DMS53 (cell line): ENCODE measurements at regions not wholly inside any gene's neighbourhood (a gene's known extent, or its start where the extent isn't known, plus 50 kb on each side); places are given as distances from the start of the nearest gene placed in this dataset.

ENCODE experiments used
- DNase-seq: peaks from one replicate; lab custom pipeline; 2025; lab: John Stamatoyannopoulos, UW

- no peak for DNase-seq
These were observed 55.0 kb downstream of the SOX4 start for GRCh38 chr6:21648475-21649050.

DNA sequence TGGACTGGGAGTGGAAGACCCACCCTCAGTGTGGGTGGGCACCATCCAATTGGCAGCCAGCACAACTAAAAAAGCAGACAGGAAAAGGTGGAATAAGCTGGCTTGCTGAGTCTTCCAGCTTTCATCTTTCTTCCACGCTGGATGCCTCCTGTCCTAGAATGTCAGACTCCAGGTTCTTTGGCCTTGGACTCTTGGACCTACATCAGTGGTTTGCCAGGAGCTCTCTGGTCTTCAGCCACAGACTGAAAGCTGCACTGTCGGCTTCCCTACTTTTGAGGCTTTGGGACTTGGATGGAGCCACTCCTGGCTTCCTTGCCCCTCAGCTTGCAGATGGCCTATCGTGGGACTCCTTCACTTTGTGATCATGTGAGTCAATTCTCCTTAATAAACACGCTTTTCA lies 59.8 kb downstream of the SOX4 start:
- DNase-seq, result no peak

- no peak for DNase-seq
These were observed 60.4 kb downstream of the SOX4 start for GRCh38 chr6:21653905-21654304.

GRCh38 chr6:21654361-21654760 lies 60.8 kb downstream of the SOX4 start:
- DNase-seq, result no peak

- no peak for DNase-seq
These were observed 70.4 kb downstream of the SOX4 start for GRCh38 chr6:21663966-21664313.

GRCh38 chr6:21664314-21665109 lies 71.0 kb downstream of the SOX4 start:
- DNase-seq, result peak; percentile 71

DNA sequence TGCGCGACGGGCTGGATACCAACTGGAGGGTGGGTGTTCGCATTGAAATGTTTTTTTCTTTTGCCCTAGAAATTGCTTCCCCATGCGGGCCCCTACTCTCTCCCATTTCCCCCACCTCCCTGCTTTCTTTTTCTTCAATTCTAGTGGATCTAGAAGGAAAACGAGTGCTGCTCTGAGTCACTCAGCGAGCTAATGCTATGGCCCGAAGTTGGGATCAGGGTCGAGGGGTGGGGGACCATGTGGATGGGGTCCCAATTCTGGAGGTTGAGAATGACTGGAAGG lies 71.5 kb downstream of the SOX4 start:
- DNase-seq, result no peak

DNA sequence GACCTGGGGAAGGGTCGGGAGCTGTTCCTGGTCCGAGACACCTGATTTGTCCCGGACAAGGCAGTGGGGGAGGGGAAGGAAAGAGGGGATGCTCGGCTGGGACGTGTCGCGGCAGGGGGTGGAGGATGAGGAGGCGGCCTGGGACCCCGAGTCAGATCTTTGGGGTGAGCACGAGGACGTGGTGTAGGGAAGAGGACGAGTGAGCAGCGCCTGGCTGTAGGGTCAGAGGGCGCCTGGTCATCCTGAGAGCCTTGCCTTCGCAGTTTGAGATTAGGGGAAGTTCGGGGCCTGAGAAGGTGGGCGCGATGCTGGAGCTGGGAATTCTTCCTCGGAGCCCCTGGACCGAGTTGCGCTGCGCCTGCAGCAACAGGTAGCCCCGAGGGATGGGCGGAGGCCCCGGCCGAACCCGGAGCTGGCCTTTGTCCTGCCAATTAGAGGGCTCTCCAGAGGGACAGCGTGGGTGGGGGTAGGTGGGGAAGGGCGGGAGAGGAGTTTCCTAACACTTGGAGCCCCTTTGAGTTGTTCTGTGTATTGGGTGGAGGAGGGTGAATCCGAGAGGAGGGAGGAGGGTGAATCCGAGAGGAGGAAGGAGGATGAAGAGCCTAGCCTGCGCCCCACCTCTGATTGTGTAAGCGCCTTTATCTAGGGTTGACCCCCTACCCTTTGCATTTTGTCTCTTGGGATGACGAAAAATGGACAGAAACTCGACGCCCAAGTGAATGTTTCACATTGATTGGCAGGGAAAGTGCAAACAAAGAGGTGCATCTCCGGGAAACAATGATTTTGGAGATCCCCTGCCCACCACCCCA lies 72.0 kb downstream of the SOX4 start:
- peak; percentile 48 for DNase-seq

DNA sequence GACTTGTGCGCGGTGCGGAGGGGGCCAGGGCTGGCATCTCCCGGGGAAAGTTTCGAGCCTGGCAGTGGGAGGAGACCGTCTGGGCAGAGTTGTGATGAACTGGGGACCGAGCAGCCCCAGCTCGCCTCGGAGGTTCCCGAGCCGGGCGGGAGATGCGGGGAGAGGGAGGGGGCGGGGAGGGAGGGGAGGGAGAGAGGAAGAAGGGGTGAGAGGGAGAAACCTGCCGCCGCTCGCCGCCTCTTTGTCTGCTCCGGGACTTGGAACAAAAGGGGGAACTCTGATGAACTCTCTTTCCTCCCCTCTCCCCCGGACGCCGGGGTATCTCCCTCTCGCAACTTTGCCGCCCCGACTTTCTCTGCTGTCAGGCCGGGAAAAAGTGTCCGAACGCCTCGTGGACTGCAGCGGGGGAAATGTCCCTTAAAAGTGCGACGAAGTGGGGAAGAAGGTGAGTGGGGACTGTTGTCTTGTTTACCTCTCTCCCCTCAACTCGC lies 72.7 kb downstream of the SOX4 start:
- DNase-seq, result peak; percentile 46

- DNase-seq, result no peak
These were observed 73.5 kb downstream of the SOX4 start for GRCh38 chr6:21666853-21667681.

DNA sequence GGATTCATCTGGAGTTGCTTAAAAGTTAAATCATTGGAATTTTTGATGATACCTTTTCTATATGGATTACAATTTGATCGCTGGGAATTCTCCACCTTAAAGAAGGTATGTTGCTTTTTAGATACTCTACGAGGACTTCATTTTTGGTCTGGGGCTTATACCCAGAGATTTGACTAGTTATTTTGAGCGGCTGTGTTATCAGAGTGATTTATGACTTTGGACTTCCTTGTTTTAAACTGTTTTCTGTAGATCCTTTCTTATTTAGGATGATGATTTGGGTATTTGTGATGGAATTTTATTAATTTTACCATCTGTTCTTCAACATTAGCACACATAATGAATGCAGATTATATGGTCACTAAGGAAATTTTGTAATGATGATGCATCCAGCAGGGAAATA lies 75.2 kb downstream of the SOX4 start:
- no peak for DNase-seq

DNA sequence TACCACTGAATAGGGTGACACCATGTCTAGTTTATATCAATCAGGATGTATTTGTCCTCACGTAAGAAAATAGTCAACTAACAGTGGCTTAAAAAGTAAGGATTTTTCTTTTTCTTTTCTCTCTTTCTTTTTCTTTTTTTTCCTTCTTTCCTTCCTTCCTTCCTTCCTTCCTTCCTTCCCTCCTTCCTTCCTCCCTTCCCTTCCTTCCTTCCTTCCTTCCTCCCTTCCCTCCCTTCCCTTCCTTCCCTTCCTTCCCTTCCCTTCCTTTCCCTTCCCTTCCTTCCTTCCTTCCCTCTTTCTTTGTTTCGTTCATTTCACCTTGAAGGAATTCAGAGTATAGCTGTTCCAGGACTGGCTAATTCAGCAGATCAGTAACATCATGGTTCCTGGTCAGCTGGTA lies 83.2 kb downstream of the SOX4 start:
- no peak for DNase-seq

GRCh38 chr6:21678990-21679389 lies 85.4 kb downstream of the SOX4 start:
- DNase-seq, result no peak

- no peak for DNase-seq
These were observed 86.3 kb downstream of the SOX4 start for GRCh38 chr6:21679761-21680265.

DNA sequence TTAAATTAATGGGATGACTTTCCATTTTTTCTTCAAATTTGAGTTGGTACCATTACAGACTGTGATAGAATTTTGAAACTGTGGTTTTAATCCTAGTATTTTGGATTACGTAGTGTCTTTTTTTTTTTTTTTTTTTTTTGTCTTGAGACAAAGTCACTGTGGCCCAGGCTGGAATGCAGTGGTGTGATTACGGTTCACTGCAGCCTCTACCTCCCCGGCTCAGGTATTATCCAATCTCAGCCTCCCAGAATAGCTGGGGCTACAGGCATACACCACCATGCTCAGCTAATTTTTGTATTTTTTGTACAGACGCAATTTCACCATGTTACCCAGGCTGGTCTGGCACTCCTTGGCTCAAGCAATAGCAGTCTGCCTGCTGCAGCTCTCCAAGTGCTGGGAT lies 87.1 kb downstream of the SOX4 start:
- no peak for DNase-seq

- no peak for DNase-seq
These were observed 96.9 kb downstream of the SOX4 start for GRCh38 chr6:21690489-21690888.

GRCh38 chr6:21691685-21692346 lies 98.3 kb downstream of the SOX4 start:
- DNase-seq, result no peak

DNA sequence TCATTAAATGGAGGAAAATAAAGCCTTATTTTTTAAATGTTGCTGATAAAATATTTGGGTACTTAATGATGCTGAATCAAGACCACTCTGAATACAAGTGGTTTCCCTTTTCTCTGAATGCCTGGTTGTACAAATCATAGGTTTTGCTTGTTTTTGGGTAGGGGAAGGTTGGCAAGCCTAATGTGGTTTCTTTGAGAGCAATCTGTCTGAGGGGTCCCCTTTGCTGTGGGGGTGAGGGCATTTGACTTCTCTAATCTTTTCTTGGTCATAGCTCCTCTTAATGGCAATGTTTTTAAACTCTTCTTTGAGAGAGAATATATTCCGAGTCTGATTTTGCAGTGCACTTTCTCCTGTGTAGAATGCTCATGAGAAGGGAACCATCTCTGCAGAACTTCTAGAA lies 99.2 kb downstream of the SOX4 start:
- no peak for DNase-seq

- peak; percentile 9 for DNase-seq
These were observed 100.6 kb downstream of the SOX4 start for GRCh38 chr6:21694168-21694567.

DNA sequence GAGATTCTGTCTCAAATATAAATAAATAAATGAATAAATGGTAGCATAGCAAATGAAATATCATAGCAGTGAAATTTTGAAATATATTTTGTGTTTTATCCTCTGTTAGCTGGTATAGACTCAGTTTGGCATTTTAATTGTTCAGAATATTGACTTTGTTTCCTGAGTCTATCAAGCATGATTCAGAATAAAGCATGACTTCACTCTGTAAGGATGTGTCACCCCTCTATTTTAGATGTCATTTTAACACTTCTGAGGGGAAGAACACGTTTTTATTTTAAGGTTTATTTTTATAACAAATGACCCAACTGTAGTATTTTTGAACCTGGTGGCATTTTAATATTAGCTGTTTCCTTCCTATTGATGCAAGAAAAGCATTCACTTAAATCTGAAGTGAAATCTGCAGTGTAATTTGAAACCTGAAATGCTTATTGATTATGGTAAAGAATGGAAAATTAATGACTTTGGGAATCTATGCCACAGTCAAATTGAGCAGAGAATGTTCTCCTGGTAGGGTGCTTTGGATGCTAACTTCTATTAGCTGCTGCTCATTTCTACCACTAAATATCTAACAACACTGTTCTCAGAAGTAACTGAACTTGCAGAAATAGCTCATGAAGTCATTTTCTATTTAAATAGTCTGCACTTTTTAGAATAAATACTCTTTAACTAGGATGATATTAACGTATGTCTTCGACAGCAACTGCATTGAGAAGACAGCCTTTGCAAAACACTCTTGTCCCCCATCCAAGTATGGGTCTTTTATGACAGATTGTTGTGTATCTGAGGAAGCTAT lies 114.2 kb downstream of the SOX4 start:
- DNase-seq, result no peak

DNA sequence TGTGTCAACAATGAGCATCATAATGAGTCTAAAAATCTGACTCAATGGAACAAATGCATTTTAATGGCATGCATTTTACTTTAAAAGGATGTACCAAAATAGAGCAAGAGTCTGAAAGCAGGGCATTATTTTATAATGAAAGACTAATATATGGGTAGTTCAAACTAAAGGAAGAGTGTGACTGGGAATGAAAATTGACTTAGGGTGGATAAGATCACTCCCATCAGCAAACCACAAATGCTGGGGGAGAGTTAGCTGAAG lies 114.7 kb downstream of the SOX4 start:
- DNase-seq, result no peak
